ENCODE measurements at regions not wholly inside any gene's neighbourhood (a gene's known extent, or its start where the extent isn't known, plus 50 kb on each side); places are given as distances from the start of the nearest gene placed in this dataset.

- DNase-seq (ENCODE audit: low read depth) = no peak
- H3K4me3 ChIP-seq (ENCODE audit: low read length) = no peak overlapping the region
- TF ChIP-seq CTCF (conservative IDR thresholded peaks at IDR 0.05; ENCODE audit: low read length) = no peak
Measured at GRCh38 chr7:18250133-18250532, 222.5 kb upstream of the PRPS1L1 start.

- H3K4me3 ChIP-seq (ENCODE audit: low read length) = no peak overlapping the region
Measured at GRCh38 chr7:18257711-18258110, 230.1 kb upstream of the PRPS1L1 start.

GRCh38 chr7:18262058-18262457 lies 233.5 kb upstream of the HDAC9 start:
- no peak for DNase-seq (ENCODE audit: low read depth)
- no peak overlapping the region for H3K4me3 ChIP-seq (ENCODE audit: low read length)
- no peak for TF ChIP-seq CTCF (conservative IDR thresholded peaks at IDR 0.05; ENCODE audit: low read length)

More at GRCh38 chr7:18257711-18258110, 230.1 kb upstream of the PRPS1L1 start:
- peak; percentile 21 for DNase-seq (ENCODE audit: low read depth)
- no peak for TF ChIP-seq CTCF (conservative IDR thresholded peaks at IDR 0.05; ENCODE audit: low read length)

GRCh38 chr7:18265611-18266281 lies 229.8 kb upstream of the HDAC9 start:
- H3K4me3 ChIP-seq (ENCODE audit: low read length) = no peak overlapping the region
- TF ChIP-seq CTCF (conservative IDR thresholded peaks at IDR 0.05; ENCODE audit: low read length) = no peak
- peak; percentile 24 for DNase-seq (ENCODE audit: low read depth)

- DNase-seq (ENCODE audit: low read depth) = no peak
- no peak for TF ChIP-seq CTCF (conservative IDR thresholded peaks at IDR 0.05; ENCODE audit: low read length)
- H3K4me3 ChIP-seq (ENCODE audit: low read length) = no peak overlapping the region
Measured at GRCh38 chr7:18268571-18268970, 227.0 kb upstream of the HDAC9 start.

- DNase-seq (ENCODE audit: low read depth) = no peak
- no peak overlapping the region for H3K4me3 ChIP-seq (ENCODE audit: low read length)
- no peak for TF ChIP-seq CTCF (conservative IDR thresholded peaks at IDR 0.05; ENCODE audit: low read length)
Measured at GRCh38 chr7:18276380-18276779, 219.2 kb upstream of the HDAC9 start.

GRCh38 chr7:18278316-18278715 lies 217.2 kb upstream of the HDAC9 start:
- no peak for DNase-seq (ENCODE audit: low read depth)
- no peak overlapping the region for H3K4me3 ChIP-seq (ENCODE audit: low read length)
- no peak for TF ChIP-seq CTCF (conservative IDR thresholded peaks at IDR 0.05; ENCODE audit: low read length)

Measured in AG10803 (cell line).